ENCODE measurements at regions not wholly inside any gene's neighbourhood (a gene's known extent, or its start where the extent isn't known, plus 50 kb on each side); places are given as distances from the start of the nearest gene placed in this dataset.

DNA sequence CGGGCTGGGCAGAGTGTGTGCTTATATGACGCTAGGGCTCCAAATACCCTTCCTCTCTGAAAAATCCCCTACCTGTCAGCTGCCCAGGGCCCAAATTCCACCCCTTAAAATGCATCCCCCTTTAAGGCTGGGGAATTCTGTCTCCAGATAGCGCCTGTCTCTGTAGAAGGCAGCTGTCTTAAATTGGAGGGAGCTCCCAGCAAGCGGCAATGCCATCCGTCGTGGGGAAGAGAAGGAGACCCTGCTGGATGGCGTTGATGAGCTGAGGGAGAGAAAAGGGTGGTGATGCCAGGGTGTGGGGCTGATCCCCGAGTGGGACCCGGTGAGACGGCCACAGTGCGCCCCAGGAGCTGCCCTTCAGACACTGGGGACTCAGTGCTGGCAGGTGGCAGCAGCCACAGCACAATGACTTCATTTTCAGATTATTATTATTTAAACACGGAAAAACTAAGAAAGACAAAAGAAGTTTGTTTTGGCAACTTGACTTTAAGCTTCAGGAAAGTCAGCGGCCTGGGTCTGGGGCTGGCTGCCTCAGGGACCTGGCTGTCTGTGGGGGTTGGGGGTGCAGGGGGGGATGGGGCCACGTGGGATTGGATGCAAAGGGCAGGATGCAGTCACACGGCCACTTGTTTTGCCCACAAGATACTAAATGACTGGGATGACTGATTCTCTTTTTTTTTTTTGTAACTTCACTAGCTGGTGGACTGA is 152.8 kb downstream of the TFCP2L1 start:
- no peak for DNase-seq (ENCODE audit: low read depth)
- H3K4me3 ChIP-seq (ENCODE audit: low read depth, low read length): no peak overlapping the region
- TF ChIP-seq, protein P1, sequence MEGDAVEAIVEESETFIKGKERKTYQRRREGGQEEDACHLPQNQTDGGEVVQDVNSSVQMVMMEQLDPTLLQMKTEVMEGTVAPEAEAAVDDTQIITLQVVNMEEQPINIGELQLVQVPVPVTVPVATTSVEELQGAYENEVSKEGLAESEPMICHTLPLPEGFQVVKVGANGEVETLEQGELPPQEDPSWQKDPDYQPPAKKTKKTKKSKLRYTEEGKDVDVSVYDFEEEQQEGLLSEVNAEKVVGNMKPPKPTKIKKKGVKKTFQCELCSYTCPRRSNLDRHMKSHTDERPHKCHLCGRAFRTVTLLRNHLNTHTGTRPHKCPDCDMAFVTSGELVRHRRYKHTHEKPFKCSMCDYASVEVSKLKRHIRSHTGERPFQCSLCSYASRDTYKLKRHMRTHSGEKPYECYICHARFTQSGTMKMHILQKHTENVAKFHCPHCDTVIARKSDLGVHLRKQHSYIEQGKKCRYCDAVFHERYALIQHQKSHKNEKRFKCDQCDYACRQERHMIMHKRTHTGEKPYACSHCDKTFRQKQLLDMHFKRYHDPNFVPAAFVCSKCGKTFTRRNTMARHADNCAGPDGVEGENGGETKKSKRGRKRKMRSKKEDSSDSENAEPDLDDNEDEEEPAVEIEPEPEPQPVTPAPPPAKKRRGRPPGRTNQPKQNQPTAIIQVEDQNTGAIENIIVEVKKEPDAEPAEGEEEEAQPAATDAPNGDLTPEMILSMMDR (conservative IDR thresholded peaks at IDR 0.05; ENCODE audit: low read depth, low read length): no peak

DNA sequence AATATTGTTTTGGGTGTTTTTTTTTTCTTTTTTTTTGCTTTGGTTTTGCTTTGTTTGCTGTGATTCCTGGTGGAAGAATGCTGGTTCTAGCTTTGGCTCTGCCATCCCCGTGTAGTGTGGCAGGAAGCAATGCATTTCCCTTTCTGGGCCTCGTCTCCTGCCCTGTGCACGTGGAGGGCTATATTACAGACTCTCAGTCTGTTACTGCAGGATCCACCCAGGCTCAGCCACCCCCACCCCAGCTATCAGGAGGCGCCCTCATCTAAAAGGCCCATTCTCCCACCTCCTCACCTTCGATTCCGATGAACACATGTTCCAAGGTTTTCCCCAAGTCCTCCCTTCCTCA is 152.3 kb downstream of the TFCP2L1 start:
- no peak for DNase-seq (ENCODE audit: low read depth)
- TF ChIP-seq, protein P1 (conservative IDR thresholded peaks at IDR 0.05; ENCODE audit: low read depth, low read length): no peak
- H3K4me3 ChIP-seq (ENCODE audit: low read depth, low read length): no peak overlapping the region

DNA sequence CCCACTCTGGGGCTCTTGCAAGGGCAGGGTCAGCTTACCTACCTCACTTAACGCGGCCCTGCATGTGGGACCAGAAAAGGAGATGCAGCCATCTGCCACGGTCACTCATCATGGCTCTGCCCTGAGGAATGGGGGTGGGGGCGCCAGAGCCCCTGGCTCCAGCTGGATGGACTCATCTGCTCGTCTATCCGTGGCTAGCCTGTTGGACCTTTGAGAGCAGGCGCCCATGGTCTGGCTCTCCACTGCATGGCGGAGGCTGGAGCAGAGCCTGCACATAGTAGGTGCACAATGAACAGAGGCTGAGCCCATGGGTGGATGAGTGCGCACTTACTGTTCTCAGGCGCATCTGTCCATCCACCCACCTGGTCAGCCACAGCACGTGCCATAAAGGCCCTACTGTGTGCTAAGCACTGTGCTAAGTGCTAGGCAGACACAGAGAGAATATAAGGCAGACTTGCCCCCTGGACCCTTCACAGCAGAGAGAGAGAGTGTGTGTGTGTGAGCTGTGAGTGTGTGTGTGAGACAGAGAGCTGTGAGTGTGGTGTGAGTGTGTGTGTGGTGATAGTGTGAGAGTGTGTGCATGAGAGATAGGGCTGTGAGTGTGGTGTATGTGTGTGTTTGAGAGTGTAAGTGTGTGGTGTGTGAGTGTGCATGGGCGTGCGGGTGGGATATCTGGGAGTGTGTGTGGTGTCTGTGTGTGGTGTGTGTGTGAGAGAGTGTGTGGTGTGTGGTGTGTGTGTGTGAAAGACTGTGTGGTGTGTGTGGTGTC is 151.3 kb downstream of the TFCP2L1 start:
- H3K4me3 ChIP-seq (ENCODE audit: low read depth, low read length): no peak overlapping the region
- TF ChIP-seq, protein P1 (conservative IDR thresholded peaks at IDR 0.05; ENCODE audit: low read depth, low read length): no peak
- no peak for DNase-seq (ENCODE audit: low read depth)

DNA sequence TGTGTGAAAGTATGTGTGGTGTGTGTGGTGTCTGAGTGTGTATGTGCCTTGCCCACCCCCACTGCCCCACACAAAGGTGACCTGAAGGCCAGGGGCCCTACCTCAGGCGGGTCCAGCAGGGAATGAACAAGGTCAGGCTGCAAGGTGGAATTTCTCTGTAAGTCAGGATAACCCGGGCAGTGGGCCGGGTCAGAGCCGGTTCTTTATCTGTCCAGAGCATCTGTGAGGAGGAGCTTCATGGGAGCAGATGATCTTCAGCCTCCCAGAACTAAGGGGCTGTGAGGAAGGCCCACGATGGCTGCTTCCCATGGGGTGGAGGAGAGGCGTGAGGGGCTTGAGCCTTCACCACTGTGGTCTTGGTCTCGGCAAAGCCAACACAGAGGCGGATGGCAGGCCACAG is 150.3 kb downstream of the TFCP2L1 start:
- no peak for DNase-seq (ENCODE audit: low read depth)
- TF ChIP-seq, protein P1 (conservative IDR thresholded peaks at IDR 0.05; ENCODE audit: low read depth, low read length): no peak
- H3K4me3 ChIP-seq (ENCODE audit: low read depth, low read length): no peak overlapping the region

DNA sequence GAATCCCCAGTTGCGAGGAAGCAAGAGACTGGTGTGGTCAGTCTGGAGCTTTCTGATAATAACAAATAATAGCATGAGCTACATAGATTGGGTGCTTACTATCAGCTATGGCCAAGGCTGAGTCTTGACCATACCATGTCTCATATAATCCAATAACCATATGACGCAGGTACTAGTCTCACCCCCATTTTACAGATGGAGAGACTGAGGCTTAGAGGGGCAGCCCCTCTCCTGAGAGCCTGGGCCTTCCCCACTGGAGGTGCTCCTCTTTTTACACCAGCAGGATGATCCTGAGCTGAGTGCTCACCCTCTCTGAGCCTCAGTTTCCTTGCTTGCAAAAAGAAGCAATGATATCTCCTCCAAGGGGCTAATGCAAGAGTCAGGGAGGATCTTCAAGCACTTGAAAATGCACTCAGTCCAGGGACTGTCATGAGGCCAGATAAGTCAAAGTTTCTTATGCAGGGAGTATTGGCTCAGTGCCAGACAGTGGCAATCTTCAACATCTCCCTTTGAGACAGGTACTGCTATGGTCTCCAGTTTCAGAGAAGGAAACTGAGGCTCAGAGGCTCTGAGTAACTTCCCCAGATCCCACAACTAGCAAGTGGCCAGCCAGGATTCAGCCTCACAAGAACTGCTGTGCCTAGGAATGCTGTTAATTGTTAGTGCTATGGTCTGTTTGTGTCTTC is 149.7 kb downstream of the TFCP2L1 start:
- TF ChIP-seq, protein P1 (conservative IDR thresholded peaks at IDR 0.05; ENCODE audit: low read depth, low read length): no peak
- no peak for DNase-seq (ENCODE audit: low read depth)
- H3K4me3 ChIP-seq (ENCODE audit: low read depth, low read length): no peak overlapping the region

DNA sequence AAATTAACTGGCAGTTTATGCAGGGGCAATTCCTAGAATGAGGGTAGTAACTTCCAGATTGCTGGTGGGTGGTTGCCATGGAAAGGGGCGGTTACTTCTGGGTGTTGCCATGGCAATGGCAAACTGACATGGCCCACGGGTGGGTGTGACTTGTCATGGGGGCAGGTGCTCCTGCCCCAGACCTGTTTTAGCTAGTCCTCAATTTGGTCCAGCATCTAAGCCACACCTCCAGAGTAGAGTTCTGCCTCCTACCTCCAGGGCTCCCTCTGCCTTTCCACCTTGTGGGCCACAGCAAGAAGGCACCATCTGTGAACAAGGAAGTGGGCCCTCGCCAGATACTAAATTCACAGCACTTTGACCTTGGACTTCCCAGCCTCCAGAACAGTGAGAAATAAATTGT is 148.7 kb downstream of the TFCP2L1 start:
- no peak for DNase-seq (ENCODE audit: low read depth)
- TF ChIP-seq, protein P1 (conservative IDR thresholded peaks at IDR 0.05; ENCODE audit: low read depth, low read length): no peak
- H3K4me3 ChIP-seq (ENCODE audit: low read depth, low read length): no peak overlapping the region

Data from epithelial cell of proximal tubule (primary cell).